IPS DF 19.7 (cell line): ENCODE measurements at regions not wholly inside any gene's neighbourhood (a gene's known extent, or its start where the extent isn't known, plus 50 kb on each side); places are given as distances from the start of the nearest gene placed in this dataset.
A peak's percentile ranks its signal among the peaks of the same experiment; 100 is the strongest.
"Not testable (repeated sequence)": the region's sequence is repeated elsewhere in the genome, so short reads cannot be mapped to it uniquely, and the experiment has no call there.

ENCODE experiments used
- DNase-seq: peaks from one replicate; pipeline ENCODE4 v3.0.0-alpha.2; 2013; ENCODE audit warnings: low read depth, low spot score

GRCh38 chr4:128454281-128454871, 166.8 kb upstream of the PGRMC2 start:
- DNase-seq = peak; percentile 67

GRCh38 chr4:128452415-128452814, 164.8 kb upstream of the PGRMC2 start:
- no peak for DNase-seq

DNA sequence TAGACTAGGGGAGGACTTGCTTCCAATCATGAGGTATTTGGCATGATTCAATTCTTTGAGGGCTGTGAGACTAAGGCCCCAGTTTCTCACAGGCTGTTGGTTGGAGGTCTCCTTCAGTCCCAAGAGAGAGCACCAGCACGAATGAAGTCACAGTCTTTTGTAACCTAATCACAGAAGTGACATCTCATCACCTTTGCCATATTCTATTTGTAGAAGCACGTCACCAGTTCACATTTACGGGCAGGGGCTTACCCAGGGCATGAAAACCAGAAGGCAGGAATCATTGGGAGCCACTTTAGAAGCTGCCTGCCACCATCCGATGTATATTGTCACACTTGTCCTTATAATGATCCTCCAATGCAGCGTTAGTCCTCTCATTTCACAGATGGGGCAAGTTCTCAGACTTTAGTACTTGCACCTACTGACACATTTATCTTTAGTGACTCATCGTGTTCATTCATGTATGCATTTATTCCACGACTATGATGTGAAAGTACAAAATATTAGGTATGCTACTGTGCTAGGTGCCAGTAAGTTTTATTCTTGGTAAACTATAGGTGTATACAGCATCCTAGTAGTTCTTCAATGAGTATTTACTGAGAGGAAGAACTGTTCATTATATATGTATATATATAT, 163.8 kb upstream of the PGRMC2 start:
- DNase-seq = no peak

GRCh38 chr4:128450326-128451120, 162.9 kb upstream of the PGRMC2 start:
- no peak for DNase-seq

DNA sequence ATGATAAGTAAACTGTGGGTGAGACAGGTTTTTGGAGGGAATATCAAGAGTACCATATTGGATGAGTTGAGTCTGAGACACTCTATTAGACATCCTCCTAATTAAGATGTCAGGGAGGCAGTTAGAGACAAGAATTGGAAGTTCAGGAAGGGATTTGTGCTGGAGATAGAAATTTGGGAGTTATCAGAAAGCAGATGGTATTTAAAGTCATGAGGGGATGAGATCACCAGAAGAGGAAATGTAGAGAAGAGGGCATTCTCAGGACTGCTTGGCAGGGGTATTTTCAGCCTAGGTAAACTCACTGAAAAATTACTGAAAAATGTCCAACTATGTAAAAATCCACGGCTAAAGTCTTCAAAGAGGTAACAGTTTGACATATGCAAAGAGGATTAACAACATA, 161.6 kb upstream of the PGRMC2 start:
- DNase-seq = no peak

- DNase-seq = no peak
These were observed 157.1 kb upstream of the PGRMC2 start for GRCh38 chr4:128444544-128445302.

GRCh38 chr4:128440923-128441322, 153.3 kb upstream of the PGRMC2 start:
- no peak for DNase-seq

DNA sequence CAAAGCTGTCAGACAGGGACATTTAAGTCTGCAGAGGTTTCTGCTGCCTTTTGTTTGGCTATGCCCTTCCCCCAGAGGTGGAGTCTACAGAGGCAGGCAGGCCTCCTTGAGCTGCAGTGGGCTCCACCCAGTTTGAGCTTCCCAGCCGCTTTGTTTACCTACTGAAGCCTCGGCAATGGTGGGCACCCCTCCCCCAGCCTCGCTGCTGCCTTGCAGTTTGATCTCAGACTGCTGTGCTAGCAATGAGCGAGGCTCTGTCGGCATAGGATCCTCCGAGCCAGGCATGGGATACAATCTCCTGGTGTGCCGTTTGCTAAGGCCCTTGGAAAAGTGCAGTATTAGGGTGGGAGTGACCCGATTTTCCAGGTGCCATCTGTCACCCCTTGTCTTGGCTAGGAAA, 149.4 kb upstream of the PGRMC2 start:
- not testable (repeated sequence) for DNase-seq

GRCh38 chr4:128429023-128429613, 141.5 kb upstream of the PGRMC2 start:
- DNase-seq = not testable (repeated sequence)

GRCh38 chr4:128428397-128428796, 140.8 kb upstream of the PGRMC2 start:
- DNase-seq = no peak

DNA sequence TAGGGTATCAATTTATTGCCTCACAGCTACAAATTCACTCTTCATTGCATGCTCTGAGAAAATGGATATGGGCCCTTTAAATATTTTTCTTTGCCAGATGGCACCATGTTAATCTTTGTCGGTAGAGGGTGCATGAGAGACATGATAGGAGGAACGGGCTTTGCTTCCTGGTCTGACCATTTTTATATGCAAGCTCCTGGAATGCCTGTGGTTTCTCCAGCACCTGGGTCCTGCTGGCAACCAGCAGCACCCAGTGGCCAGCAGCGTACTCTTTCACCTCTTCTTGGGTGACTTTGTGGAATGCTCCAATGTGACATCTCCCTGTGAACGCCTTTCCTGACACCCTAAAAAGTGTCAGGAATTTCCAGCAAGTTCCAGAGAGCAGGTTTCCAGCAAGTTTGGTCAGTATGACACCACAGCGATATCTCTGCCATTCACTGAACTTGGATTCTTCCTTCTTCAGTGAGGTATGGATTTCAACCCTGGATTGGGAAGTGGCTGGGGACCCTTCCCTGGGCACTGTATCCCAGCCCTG, 140.3 kb upstream of the PGRMC2 start:
- DNase-seq = no peak

DNA sequence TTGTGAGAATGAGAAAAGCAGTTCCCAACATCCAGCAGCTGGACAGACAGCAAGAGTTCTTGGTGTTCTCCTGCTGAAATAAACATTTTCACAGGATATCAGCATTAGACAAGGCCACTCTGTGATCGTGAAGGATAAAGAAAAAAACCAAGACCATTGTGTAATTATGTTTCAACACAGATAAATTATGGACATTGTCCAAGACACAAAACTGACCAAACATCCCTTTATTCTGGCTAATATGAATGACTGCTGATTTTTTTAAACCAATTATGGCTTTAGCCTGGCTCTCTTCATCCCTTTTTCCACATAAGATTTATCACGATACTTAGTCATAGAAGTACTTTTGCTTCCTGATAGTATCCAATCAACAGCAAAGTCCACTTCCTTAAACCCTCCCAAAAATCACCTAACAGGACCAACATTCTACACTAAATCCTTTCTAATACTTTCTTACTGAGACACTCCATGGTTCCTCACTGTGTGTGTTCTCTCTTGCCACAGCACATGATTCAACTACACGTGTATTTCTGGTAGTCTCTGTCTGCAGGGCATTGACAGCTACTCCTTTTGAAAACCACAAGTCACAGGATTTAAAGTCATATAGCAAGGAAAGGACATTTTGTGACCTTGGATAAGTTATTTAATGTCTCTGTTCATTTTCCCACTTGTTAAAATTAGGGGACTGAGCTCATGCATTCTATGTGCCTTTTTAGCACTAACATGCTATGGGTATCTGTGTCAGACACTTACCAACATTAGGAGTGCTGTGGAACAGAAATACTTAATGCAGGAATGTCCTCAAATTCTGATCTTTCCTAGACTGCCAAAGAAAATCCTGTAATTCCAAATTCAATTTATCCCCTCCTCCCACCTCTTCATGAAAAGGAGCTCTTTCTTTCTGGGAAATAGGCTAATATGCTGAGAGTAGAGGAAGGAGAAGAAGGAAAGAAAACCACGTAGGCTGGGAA, 137.2 kb upstream of the PGRMC2 start:
- no peak for DNase-seq

DNA sequence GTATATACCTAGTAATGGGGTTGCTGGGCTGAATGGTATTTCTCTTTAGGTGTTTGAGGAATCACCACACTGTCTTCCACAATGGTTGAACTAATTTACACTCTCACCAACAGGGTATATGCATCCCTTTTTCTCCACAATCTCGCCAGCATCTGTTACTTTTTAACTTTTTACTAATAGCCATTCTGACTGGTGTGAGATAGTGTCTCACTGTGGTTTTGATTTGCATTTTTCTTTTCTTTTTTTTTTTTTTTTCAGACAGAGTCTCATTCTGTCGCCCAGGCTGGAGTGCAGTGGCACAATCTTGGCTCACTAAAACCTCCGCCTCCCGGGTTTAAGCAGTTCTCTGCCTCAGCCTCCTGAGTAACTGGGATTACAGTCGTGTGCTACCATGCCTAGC, 134.7 kb upstream of the PGRMC2 start:
- DNase-seq = not testable (repeated sequence)

DNA sequence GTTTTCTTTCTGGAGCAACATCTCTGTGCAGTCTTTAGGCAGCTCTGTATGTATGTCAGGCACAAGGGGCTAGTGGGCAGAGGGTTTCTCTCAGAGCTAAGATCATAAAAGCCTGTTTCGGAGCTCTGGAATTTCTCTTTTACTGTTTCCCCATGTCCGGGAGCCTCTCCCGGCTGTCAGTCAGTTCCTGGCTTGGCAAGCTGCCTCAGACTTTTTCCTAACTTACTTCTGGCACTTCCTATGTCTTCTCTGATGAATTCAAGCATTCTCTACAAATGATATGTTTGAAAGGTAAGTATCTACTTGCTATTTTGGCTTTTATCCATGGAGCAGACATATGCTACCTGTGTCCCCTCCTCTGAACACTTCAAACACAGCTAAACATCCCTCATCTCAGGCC, 129.3 kb upstream of the PGRMC2 start:
- DNase-seq = no peak

- DNase-seq = no peak
These were observed 122.4 kb upstream of the PGRMC2 start for GRCh38 chr4:128410037-128410436.

GRCh38 chr4:128403586-128403985, 116.0 kb upstream of the PGRMC2 start:
- DNase-seq = no peak

GRCh38 chr4:128394778-128395177, 107.2 kb upstream of the PGRMC2 start:
- DNase-seq = no peak

- no peak for DNase-seq
These were observed 105.6 kb upstream of the PGRMC2 start for GRCh38 chr4:128393101-128393704.

DNA sequence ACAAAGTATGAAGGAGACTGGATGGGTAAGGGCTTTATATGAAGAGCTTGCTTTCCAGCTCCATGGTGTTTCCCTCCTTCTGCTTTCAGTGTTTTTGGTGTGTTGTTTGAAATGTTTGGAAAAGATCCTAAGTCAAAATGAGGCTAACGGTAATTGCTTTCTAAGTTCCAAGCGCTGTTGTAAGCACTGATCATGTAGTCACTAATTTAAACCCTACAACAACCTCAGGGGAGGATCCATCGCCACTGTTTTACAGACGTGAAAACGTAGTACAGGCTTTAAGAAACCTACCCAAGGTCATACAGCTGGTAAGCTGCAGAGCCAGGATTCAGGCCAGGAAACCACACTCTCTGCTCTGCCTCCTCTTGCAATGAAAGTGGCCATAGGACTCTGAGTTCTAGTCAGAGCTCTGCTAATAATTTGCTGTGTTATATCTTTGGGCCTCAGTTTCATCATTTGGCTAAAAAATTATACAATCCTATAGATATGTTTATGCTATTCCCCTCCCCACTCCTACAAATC, 102.9 kb upstream of the PGRMC2 start:
- no peak for DNase-seq

- no peak for DNase-seq
These were observed 101.2 kb upstream of the PGRMC2 start for GRCh38 chr4:128388796-128389195.
